GM12878 (cell line): ENCODE measurements at regions not wholly inside any gene's neighbourhood (a gene's known extent, or its start where the extent isn't known, plus 50 kb on each side); places are given as distances from the start of the nearest gene placed in this dataset.

ENCODE experiments used
- ATAC-seq: fragments of 200-7000 bp; cut with Tn5 transposase; 3 replicates; pipeline ENCODE4 v1.9.1; 2020; ENCODE audit warnings: mild to moderate bottlenecking, moderate library complexity
- BruUV-seq: library from RNA; stranded (reverse); fragments of 400-500 nt; replicated peaks from 2 replicates; lab custom pipeline; 2021; lab: Mats Ljungman, UMichigan
- CTCF ChIA-PET: fragments of 300-600 bp; sonication (Branson Sonifier 250); formaldehyde crosslinking; extraction: SDS; loops from one replicate; lab custom pipeline; 2021; ENCODE audit warnings: inconsistent platforms; lab: Yijun Ruan, JAX
- POLR2A ChIA-PET: fragments of 350-600 bp; formaldehyde crosslinking; extraction: SDS; loops from one replicate; lab custom pipeline; 2021; ENCODE audit warnings: inconsistent platforms; lab: Charles Lee
- RAD21 ChIA-PET: fragments of 300-600 bp; sonication (Branson Sonifier 250); formaldehyde crosslinking; loops from one replicate; lab custom pipeline; 2023; ENCODE audit warnings: antibody characterized with exemption; ENCODE audit not compliant: unreplicated experiment; lab: Charles Lee
- SMC1A ChIA-PET: fragments of 300-600 bp; sonication (Branson Sonifier 250); formaldehyde crosslinking; loops from one replicate; lab custom pipeline; 2023; ENCODE audit not compliant: unreplicated experiment, uncharacterized antibody; lab: Charles Lee
- DNase-seq: peaks from one replicate; pipeline ENCODE4 v3.0.0-alpha.2; 2011; ENCODE audit warnings: low read depth, low spot score
- FAIRE-seq: peaks from 3 replicates; lab custom pipeline; 2011; peaks lifted over from hg19 to GRCh38; lab: Jason Lieb, UNC
- H2AFZ ChIP-seq: 2 replicates; pipeline ENCODE4 v1.6.0; 2011; ENCODE audit warnings: low read depth, low read length, control low read depth; ENCODE audit not compliant: control insufficient read depth
- H3K27ac ChIP-seq: 2 replicates; pipeline ENCODE4 v1.5.1; 2011; ENCODE audit warnings: control low read depth; ENCODE audit not compliant: control insufficient read depth, insufficient read depth
- H3K27me3 ChIP-seq, 2 experiments: replicated peaks in 1 of 2; 2 replicates each; pipeline versions ENCODE4 v1.6.0 to v1.6.1; 2011; ENCODE audit warnings: low read length in 1 of 2; ENCODE audit not compliant: control insufficient read depth in 2 of 2, insufficient read depth in 2 of 2
- H3K36me3 ChIP-seq, 2 experiments: 2 replicates each; pipeline ENCODE4 v1.5.1; 2011; ENCODE audit warnings: low read length in 1 of 2; ENCODE audit not compliant: control insufficient read depth in 2 of 2, insufficient read depth in 2 of 2
- H3K4me1 ChIP-seq: 2 replicates; pipeline ENCODE4 v1.6.1; 2011; ENCODE audit warnings: mild to moderate bottlenecking, low read length, moderate library complexity, mixed read lengths; ENCODE audit not compliant: control insufficient read depth, insufficient read depth
- H3K4me2 ChIP-seq: 2 replicates; pipeline ENCODE4 v1.6.0; 2011; ENCODE audit warnings: control low read depth; ENCODE audit not compliant: control insufficient read depth, insufficient read depth
- H3K4me3 ChIP-seq: fragments of 200-600 bp; sonication (generic); 2 replicates; pipeline ENCODE4 v1.5.1; 2016
- H3K79me2 ChIP-seq: 2 replicates; pipeline ENCODE4 v1.6.0; 2011; ENCODE audit warnings: low read length; ENCODE audit not compliant: control insufficient read depth, insufficient read depth
- H3K9ac ChIP-seq: 2 replicates; pipeline ENCODE4 v1.8.0; 2011; ENCODE audit warnings: low read length, control low read depth, mixed read lengths; ENCODE audit not compliant: control insufficient read depth, insufficient read depth
- H3K9me3 ChIP-seq: replicated peaks from 3 replicates; pipeline ENCODE4 v1.5.1; 2011; ENCODE audit warnings: mild to moderate bottlenecking, low read length; ENCODE audit not compliant: control insufficient read depth, insufficient read depth
- H4K20me1 ChIP-seq: 2 replicates; pipeline ENCODE4 v1.6.0; 2011; ENCODE audit not compliant: control insufficient read depth, insufficient read depth
- ATF7 ChIP-seq: fragments of 450-650 bp; IDR thresholded peaks from 2 replicates; pipeline ENCODE4 v1.6.1; 2016; ENCODE audit warnings: low read depth, mild to moderate bottlenecking
- BMI1 ChIP-seq: fragments of 450-650 bp; IDR thresholded peaks from 2 replicates; pipeline ENCODE4 v1.6.1; 2016; ENCODE audit warnings: mild to moderate bottlenecking, moderate library complexity, borderline replicate concordance
- EZH2 ChIP-seq: IDR thresholded peaks from 2 replicates; pipeline ENCODE4 v1.6.1; 2012; ENCODE audit warnings: low read depth, mild to moderate bottlenecking, control low read depth, inconsistent platforms, low read length, borderline replicate concordance; ENCODE audit not compliant: control insufficient read depth
- FOXM1 ChIP-seq: IDR thresholded peaks from 2 replicates; pipeline ENCODE4 v1.6.1; 2012; ENCODE audit warnings: low read depth, mild to moderate bottlenecking, inconsistent platforms, low read length, moderate library complexity
- GATAD2B ChIP-seq: fragments of 450-650 bp; conservative IDR thresholded peaks from 2 replicates; pipeline ENCODE4 v1.6.1; 2017; ENCODE audit warnings: low read depth, mild to moderate bottlenecking, moderate library complexity
- HDAC2 ChIP-seq: fragments of 200-600 bp; sonication (generic); IDR thresholded peaks from 2 replicates; pipeline ENCODE4 v1.6.1; 2017
- HDAC6 ChIP-seq: fragments of 200-600 bp; sonication (generic); IDR thresholded peaks from one replicate; pipeline ENCODE4 v1.8.0; 2017; ENCODE audit warnings: antibody characterized with exemption; ENCODE audit not compliant: unreplicated experiment
- MTA2 ChIP-seq: fragments of 450-650 bp; IDR thresholded peaks from 2 replicates; pipeline ENCODE4 v1.6.1; 2016; ENCODE audit warnings: low read depth, mild to moderate bottlenecking, moderate library complexity
- MXI1 ChIP-seq: fragments of 150-350 bp; IDR thresholded peaks from 2 replicates; pipeline ENCODE4 v1.6.1; 2011; ENCODE audit warnings: low read depth, mild to moderate bottlenecking, inconsistent platforms, low read length, improper control_type of control experiment
- POLR2AphosphoS5 ChIP-seq: IDR thresholded peaks from 2 replicates; pipeline ENCODE4 v1.6.1; 2011; ENCODE audit warnings: mild to moderate bottlenecking, low read length, inconsistent platforms
- RAD21 ChIP-seq: IDR thresholded peaks from 2 replicates; pipeline ENCODE4 v1.6.1; 2011; ENCODE audit warnings: mild to moderate bottlenecking, low read depth, low read length, moderate library complexity; ENCODE audit not compliant: insufficient read depth
- TARDBP ChIP-seq: IDR thresholded peaks from 2 replicates; pipeline ENCODE4 v1.6.1; 2016; ENCODE audit warnings: borderline replicate concordance
- TCF3 ChIP-seq: IDR thresholded peaks from 2 replicates; pipeline ENCODE4 v1.6.1; 2012; ENCODE audit warnings: low read depth, mild to moderate bottlenecking, low read length, borderline replicate concordance; ENCODE audit not compliant: insufficient read depth
- YBX1 ChIP-seq: fragments of 450-650 bp; IDR thresholded peaks from 2 replicates; pipeline ENCODE4 v1.6.1; 2016; ENCODE audit warnings: antibody characterized with exemption
- ZNF207 ChIP-seq: fragments of 450-650 bp; IDR thresholded peaks from 2 replicates; pipeline ENCODE4 v1.6.1; 2014; ENCODE audit warnings: antibody characterized with exemption, mild to moderate bottlenecking, borderline replicate concordance
- in situ Hi-C: fragments of 300-500 bp; cut with MboI; formaldehyde crosslinking; loops from 9 replicates; pipeline ENCODE4 v1.14.3; 2018; ENCODE audit warnings: mixed read lengths
- intact Hi-C: fragments of 100-400 bp; cut with micrococcal nuclease; formaldehyde crosslinking; loops from one replicate; pipeline ENCODE4 v1.14.2; 2022; ENCODE audit not compliant: unreplicated experiment
- TF ChIP-seq, protein P1 (sequence below): fragments of 450-650 bp; IDR thresholded peaks from 2 replicates; pipeline ENCODE4 v1.6.1; 2014; ENCODE audit warnings: mild to moderate bottlenecking

GRCh38 chr6:53989504-53989903, 121.7 kb upstream of the MLIP start:
- intact Hi-C loops = loop anchor here (5.0 to 10.0 kb wide), 3 partner anchors 695 to 1253 kb away; no protein-coding TSS in a partner anchor
- POLR2A ChIA-PET = no interaction called here
- ATAC-seq (no peak), FAIRE-seq (no peak), DNase-seq (no peak)
- in situ Hi-C loops = loop anchor here (10.0 kb wide), 2 partner anchors 275 to 1245 kb away; no protein-coding TSS in a partner anchor
- CTCF ChIA-PET = no interaction called here
- SMC1A ChIA-PET = no interaction called here
- Histone ChIP-seq H4K20me1 (no peaks in the 10 kb centered on the region), H3K4me1 (no peaks in the 10 kb centered on the region), H3K27ac (no peak overlapping the region), H3K36me3 (no peaks in the 10 kb centered on the region), H3K4me3 (no peak overlapping the region), H3K9me3 (no peaks in the 10 kb centered on the region), H3K9ac (no peak overlapping the region), H3K4me2 (no peak overlapping the region), H3K79me2 (no peaks in the 10 kb centered on the region), H2AFZ (no peak overlapping the region), H3K27me3 (no peaks in the 10 kb centered on the region; a peak in 1 of 4 replicates)
- no peak for TF ChIP-seq POLR2AphosphoS5
- no peak for TF ChIP-seq HDAC6
- no peak for TF ChIP-seq YBX1
- TF ChIP-seq BMI1 = no peak
- no peak for TF ChIP-seq MXI1
- no peak for TF ChIP-seq MTA2
- TF ChIP-seq, protein P1, sequence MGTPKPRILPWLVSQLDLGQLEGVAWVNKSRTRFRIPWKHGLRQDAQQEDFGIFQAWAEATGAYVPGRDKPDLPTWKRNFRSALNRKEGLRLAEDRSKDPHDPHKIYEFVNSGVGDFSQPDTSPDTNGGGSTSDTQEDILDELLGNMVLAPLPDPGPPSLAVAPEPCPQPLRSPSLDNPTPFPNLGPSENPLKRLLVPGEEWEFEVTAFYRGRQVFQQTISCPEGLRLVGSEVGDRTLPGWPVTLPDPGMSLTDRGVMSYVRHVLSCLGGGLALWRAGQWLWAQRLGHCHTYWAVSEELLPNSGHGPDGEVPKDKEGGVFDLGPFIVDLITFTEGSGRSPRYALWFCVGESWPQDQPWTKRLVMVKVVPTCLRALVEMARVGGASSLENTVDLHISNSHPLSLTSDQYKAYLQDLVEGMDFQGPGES = no peak
- no peak for TF ChIP-seq TARDBP
- no peak for TF ChIP-seq FOXM1
- TF ChIP-seq EZH2 = no peak
- no peak for TF ChIP-seq ZNF207
- TF ChIP-seq RAD21 = no peak
- TF ChIP-seq TCF3 = no peak
- no peak for TF ChIP-seq GATAD2B
- no peak for TF ChIP-seq ATF7
- TF ChIP-seq HDAC2 = no peak
- RAD21 ChIA-PET = no interaction called here
- no TSS peak for BruUV-seq
